SIG-M5 (cell line): ENCODE measurements at regions not wholly inside any gene's neighbourhood (a gene's known extent, or its start where the extent isn't known, plus 50 kb on each side); places are given as distances from the start of the nearest gene placed in this dataset.
"Not testable (repeated sequence)": the region's sequence is repeated elsewhere in the genome, so short reads cannot be mapped to it uniquely, and the experiment has no call there.

Experiments
- DNase-seq: peaks from one replicate; lab custom pipeline; 2025; lab: John Stamatoyannopoulos, UW

GRCh38 chr5:136545031-136545430, 179.7 kb upstream of the TRPC7 start:
- not testable (repeated sequence) for DNase-seq

GRCh38 chr5:136538534-136538933, 173.2 kb upstream of the TRPC7 start:
- no peak for DNase-seq

DNA sequence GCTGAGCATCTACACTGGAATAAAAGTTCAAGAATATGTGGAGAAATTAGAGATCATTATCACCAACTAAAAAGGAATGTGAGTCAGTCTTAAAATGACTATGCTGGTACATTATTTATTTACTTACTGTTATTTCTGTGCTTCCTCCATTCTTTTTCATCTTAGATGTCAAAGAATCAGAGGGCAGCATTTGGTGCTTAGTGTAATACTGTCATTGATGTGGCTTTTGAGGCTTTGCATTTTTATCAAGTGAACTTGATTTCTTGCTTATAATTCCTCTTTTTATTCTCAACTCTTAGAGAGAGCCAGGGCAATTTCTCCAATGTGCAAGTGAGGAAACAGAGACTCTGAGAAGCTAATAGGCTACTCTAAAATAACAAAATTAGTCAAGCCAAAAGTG, 163.7 kb upstream of the TRPC7 start:
- no peak for DNase-seq

GRCh38 chr5:136528481-136529030, 163.2 kb upstream of the TRPC7 start:
- DNase-seq = no peak

- no peak for DNase-seq
Measured at GRCh38 chr5:136527311-136527710, 162.0 kb upstream of the TRPC7 start.

GRCh38 chr5:136526791-136527190, 161.4 kb upstream of the TRPC7 start:
- no peak for DNase-seq

DNA sequence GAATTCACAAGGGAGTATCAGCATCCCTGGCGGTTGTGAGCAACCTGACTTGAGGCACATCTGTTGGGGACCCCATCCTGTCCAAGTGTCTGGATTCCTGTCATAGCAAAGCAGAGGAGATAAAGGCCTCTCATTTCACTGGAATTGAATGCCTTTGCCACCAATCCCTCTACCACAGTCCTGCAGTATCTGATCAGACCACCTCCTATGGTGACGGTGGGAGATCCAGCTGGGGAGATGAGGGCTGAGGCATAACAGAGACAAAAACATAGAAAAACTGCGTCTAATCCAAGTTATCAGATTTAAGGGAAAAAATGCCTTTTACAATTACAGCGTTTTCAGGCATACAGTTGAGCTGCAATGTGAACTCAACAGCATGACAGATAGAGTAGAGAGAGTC, 160.7 kb upstream of the TRPC7 start:
- no peak for DNase-seq

DNA sequence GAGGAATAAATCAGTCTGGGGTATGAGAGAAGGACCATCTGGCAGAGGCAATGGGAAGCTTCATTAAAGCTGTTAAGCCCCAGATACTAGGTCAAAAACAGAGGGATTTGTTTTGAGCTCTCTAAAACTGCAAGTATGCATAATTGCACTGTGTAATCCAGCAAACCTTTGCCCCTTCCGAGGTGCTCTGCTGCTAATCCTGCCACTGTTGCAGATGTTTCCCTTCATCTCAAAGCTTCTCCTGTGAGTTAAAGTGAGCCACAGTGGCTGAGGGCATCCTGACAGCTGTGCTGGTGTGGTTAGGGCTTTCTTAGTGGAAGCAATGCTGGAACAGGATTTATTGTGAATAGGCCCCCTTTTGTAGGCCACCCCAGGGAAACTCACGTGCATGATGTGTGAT, 160.3 kb upstream of the TRPC7 start:
- no peak for DNase-seq

- DNase-seq = no peak
Measured at GRCh38 chr5:136522217-136522956, 157.0 kb upstream of the TRPC7 start.

DNA sequence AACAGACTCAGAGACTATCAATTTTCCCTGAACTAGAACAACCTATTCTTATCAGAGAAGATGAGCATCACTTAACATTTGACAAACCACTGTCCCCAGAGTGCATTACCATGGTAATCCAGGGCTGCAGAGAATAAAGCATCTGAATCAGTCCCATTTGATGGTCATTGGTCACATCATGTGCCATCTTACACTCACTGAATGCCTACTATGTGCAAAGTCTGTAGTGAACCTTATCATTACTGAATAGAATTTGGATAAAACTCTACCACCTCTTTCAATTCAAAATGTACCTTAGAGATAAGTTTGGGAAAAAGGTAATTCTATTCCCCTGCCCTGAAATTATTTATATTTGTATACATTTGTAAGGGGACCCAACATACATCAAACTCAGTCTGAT, 156.4 kb upstream of the TRPC7 start:
- DNase-seq = no peak

GRCh38 chr5:136518814-136519213, 153.5 kb upstream of the TRPC7 start:
- no peak for DNase-seq

- DNase-seq = no peak
Measured at GRCh38 chr5:136518174-136518573, 152.8 kb upstream of the TRPC7 start.

DNA sequence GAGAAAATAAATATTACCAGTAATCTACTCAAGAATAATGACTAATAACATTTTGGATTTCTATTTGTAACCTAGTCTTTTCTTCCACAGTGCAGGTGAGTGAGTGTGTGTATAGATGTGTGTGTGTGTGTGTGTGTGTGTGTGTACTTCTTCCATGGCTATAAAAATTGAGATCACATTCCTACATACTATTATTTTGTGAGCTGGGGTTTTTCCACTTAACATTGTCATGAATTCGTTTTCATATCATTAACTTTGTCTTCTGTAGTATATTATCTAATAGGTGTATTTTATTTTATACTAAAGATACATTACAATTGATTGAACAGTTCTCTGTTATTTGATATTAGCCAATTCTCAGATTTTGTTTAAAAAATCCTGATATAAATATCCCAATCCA, 152.4 kb upstream of the TRPC7 start:
- no peak for DNase-seq

DNA sequence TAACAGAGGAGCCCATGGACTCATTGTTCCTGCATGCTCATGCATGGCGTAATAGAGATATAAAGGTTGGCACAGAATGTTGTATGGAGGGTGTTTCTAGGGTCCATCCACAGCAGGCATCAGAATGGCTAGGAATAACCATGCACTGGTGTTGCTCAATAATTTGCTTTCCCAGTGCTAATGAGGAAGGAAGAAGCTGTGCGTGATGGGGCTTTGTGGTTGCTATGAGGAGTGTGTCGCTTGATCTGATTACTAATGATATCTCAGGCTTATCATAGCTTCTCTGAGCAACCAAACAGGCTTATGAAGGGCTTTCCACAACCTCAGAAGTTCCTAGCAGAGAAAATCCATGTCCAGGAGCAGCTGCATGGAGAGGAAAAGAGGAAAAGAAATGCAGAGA, 151.3 kb upstream of the TRPC7 start:
- DNase-seq = no peak

- DNase-seq = no peak
Measured at GRCh38 chr5:136513430-136513829, 148.1 kb upstream of the TRPC7 start.

DNA sequence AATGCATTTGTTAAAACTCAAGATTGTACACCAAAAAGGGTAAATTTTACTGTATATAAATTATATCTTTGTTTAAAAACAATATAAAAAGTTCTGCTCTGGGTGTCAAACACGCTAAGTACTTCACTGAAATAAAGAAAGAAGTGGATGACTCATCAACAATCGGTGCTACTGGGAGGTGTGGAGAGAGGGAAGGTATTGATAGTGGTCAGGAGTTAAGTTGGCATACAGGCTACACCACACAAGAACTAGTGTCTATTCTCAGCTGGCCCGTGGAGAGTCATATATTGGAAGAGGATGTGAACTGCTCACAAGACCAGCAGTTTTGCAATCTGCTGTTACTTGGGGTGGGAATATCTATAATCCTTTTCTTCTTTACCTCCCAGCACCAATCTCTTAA, 145.7 kb upstream of the TRPC7 start:
- DNase-seq = no peak

DNA sequence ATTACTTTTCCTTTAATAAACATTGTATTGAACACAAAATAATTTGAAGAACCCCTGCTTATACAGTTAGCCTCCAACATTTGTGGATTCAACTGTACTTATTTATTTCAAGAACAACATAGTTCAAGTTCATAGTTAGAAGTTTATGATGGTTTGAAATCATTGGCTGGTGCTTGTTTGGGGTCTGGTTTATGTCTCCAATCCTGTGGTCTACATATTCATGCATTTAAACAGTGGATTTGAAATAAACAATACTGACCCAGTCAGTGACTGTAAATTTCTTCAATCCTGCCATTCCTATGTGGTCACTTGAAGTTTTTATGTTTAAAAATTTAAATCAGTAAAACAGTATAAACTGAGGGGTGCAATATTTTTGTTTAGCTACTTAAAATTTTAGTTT, 145.1 kb upstream of the TRPC7 start:
- no peak for DNase-seq

- DNase-seq = no peak
Measured at GRCh38 chr5:136506131-136506530, 140.8 kb upstream of the TRPC7 start.

DNA sequence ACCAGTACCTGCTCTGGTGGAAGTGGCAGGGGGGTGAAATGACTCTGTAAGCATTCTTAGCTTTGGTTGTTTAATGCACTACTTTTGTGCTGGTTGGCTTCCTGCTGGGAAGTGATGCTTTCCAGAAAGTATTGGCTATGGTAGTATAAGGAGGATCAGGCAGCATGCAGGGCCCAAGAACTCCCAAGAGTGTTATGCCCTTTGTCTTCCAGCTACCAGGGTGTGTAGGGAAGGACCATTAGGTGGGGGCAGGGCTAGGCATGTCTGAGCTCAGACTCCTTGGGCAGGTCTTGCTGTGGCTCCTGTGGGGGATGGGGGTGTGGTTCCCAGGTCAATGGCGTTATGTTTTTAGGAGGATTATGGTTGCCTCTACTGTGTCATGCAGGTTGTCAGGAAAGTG, 135.8 kb upstream of the TRPC7 start:
- no peak for DNase-seq

DNA sequence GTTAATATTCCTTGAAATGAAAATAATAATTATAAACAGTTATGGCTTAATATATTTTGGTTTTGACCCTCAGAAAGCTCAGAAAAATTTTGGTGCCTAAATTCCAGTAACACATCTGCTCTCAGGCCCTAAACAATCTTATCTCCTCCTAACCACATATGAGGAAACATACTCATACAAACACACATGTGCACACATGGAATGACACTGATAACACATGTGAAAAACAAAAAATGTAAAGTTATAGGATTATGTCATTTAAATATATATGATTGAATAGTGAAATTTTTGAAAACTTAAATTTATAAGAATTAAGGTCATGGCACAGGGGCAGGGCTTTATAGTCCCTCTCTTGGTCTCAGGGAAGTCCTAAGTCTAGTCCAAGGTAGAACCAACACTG, 127.2 kb upstream of the TRPC7 start:
- no peak for DNase-seq

GRCh38 chr5:136491806-136492205, 126.5 kb upstream of the TRPC7 start:
- DNase-seq = no peak

- no peak for DNase-seq
Measured at GRCh38 chr5:136484808-136485325, 119.5 kb upstream of the TRPC7 start.

GRCh38 chr5:136482206-136482605, 116.9 kb upstream of the TRPC7 start:
- DNase-seq = no peak

GRCh38 chr5:136474466-136474865, 109.1 kb upstream of the TRPC7 start:
- DNase-seq = no peak
